Calu3 (cell line): ENCODE measurements at regions not wholly inside any gene's neighbourhood (a gene's known extent, or its start where the extent isn't known, plus 50 kb on each side); places are given as distances from the start of the nearest gene placed in this dataset.

ENCODE experiments used
- BruUV-seq: library from RNA; stranded (reverse); fragments of 400-500 nt; replicated peaks from 2 replicates; lab custom pipeline; 2021; lab: Mats Ljungman, UMichigan
- CTCF ChIA-PET: fragments of 300-600 bp; sonication (Branson Sonifier 250); formaldehyde crosslinking; loops from one replicate; lab custom pipeline; 2022; ENCODE audit warnings: antibody characterized with exemption; lab: Charles Lee
- DNase-seq: peaks from one replicate; pipeline ENCODE4 v3.0.0; 2022
- H3K27ac Mint-ChIP-seq: one replicate; pipeline ENCODE4 v1.8.0; 2022; ENCODE audit warnings: mixed read lengths; ENCODE audit not compliant: unreplicated experiment
- H3K27me3 Mint-ChIP-seq: one replicate; pipeline ENCODE4 v1.8.0; 2022; ENCODE audit warnings: mixed read lengths; ENCODE audit not compliant: unreplicated experiment
- H3K36me3 Mint-ChIP-seq: one replicate; pipeline ENCODE4 v1.8.0; 2022; ENCODE audit warnings: mild to moderate bottlenecking, moderate library complexity, mixed read lengths; ENCODE audit not compliant: insufficient read depth, unreplicated experiment
- H3K4me1 Mint-ChIP-seq: one replicate; pipeline ENCODE4 v1.8.0; 2022; ENCODE audit warnings: mild to moderate bottlenecking, low read depth, mixed read lengths; ENCODE audit not compliant: unreplicated experiment
- H3K4me3 Mint-ChIP-seq: one replicate; pipeline ENCODE4 v1.8.0; 2022; ENCODE audit warnings: mild to moderate bottlenecking, low read depth, moderate library complexity, mixed read lengths; ENCODE audit not compliant: unreplicated experiment
- H3K9me3 Mint-ChIP-seq: one replicate; pipeline ENCODE4 v1.8.0; 2022; ENCODE audit warnings: low read depth, mixed read lengths; ENCODE audit not compliant: unreplicated experiment
- intact Hi-C: fragments of 100-400 bp; cut with micrococcal nuclease; formaldehyde crosslinking; loops from one replicate; pipeline ENCODE4 v1.10.0; 2022; ENCODE audit not compliant: unreplicated experiment
- TF ChIP-seq, protein P1 (sequence below): fragments of 200-600 bp; IDR thresholded peaks from one replicate; pipeline ENCODE4 v1.8.0; 2022; ENCODE audit warnings: antibody characterized with exemption; ENCODE audit not compliant: unreplicated experiment

DNA sequence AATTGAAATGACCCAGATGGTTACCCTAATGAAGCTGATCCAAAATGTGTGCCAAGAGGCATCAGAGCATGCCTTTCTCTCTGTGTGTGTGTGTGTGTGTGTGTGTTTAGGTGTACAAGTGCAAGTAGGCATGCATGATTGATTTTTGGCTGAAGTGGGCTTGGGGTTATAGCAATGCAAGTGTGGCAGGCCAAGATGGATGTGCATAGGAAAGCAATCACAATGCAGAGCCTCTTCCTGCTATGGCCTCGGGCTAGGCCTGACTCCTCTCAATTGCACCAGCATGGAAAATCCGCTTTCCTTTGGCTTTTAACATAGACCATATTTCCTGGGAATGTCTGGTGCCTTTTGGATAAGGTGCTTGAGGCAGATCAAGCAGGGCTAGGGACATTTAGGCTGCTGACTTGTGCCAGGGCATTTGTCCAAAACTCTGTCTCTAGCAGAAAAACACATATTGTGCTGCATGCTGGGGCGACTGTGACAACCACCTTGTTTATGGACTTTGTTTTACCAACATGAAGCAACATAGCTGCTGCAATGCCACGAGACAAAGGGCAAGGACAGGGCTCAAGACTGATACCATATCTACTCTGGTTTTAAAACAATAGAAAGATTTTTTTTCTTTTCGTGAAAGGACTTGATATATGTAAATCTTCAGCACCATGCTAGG is 395.7 kb downstream of the RAPGEF2 start:
- Mint-ChIP-seq H3K4me1 (no peaks in the 10 kb centered on the region), H3K36me3 (no peaks in the 10 kb centered on the region), H3K4me3 (no peak overlapping the region), H3K27me3 (no peaks in the 10 kb centered on the region), H3K9me3 (peaks cover 2% of the 10 kb centered on the region), H3K27ac (no peak overlapping the region)
- no TSS peak for BruUV-seq
- TF ChIP-seq, protein P1, sequence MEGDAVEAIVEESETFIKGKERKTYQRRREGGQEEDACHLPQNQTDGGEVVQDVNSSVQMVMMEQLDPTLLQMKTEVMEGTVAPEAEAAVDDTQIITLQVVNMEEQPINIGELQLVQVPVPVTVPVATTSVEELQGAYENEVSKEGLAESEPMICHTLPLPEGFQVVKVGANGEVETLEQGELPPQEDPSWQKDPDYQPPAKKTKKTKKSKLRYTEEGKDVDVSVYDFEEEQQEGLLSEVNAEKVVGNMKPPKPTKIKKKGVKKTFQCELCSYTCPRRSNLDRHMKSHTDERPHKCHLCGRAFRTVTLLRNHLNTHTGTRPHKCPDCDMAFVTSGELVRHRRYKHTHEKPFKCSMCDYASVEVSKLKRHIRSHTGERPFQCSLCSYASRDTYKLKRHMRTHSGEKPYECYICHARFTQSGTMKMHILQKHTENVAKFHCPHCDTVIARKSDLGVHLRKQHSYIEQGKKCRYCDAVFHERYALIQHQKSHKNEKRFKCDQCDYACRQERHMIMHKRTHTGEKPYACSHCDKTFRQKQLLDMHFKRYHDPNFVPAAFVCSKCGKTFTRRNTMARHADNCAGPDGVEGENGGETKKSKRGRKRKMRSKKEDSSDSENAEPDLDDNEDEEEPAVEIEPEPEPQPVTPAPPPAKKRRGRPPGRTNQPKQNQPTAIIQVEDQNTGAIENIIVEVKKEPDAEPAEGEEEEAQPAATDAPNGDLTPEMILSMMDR: no peak
- intact Hi-C loops: no loop called here
- CTCF ChIA-PET: interaction anchor here (0.6 kb wide), 1 partner anchor 1756 kb away, joined by 8 read pairs; no protein-coding TSS in a partner anchor
- DNase-seq: no peak

DNA sequence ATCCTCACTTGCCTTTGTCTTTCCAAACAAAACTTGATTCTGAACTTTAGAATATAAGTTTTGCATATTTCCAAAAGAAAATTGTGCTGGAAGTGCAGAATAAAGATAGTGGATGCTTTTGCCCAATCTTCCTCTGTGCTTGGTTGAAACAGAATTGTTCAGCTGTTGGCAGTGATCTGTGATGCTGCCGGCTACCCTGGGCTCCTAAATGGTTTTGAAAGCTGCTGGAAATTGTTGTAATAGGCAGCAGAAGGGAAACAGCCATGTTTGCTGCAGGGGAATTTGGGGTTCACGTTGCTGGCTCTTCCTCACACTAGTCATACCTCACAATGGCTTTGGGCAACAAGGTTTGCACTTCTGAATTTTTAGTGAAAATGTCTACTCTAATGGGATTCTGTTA is 398.0 kb downstream of the RAPGEF2 start:
- DNase-seq: no peak
- H3K4me1 Mint-ChIP-seq: no peaks in the 10 kb centered on the region
- no TSS peak for BruUV-seq

DNA sequence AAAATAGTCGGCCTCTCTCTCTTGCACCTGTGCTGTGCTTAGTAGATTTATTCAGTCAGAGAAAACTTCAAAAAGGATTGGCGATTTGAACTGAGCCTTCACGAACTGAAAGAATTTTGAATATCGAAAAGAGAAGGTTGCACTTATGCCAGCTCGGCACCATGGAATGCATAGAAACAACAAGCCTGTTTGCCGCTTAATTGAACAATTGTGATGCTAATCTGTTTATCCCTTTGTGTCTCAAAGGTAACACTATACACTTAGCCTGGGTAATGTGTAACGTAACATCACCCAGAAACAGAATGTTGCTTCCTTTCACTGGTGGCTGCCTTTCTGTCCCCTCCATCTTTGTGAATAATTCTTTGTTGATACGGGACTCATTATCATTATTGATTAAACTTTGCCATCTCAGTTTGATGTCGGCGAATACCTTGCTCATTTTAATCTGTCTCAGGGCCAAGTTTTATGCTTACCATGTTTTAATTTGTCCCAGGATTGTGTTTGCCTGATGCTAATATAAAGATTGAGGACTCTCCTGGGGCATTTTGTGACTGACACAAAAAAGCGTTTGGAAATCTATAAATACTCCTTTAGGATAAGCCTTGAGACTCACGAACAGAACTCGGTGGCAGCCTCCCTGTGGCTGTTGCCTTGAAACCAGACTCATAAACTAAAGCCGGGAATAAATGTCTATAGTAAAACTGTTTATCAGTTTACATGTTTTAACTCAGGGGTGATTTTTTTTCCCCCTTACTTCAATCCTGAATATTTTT is 400.5 kb downstream of the RAPGEF2 start:
- no peaks in the 10 kb centered on the region for H3K4me1 Mint-ChIP-seq
- H3K9me3 Mint-ChIP-seq: peaks cover 2% of the 10 kb centered on the region
- TF ChIP-seq, protein P1: no peak
- CTCF ChIA-PET: no interaction called here
- H3K36me3 Mint-ChIP-seq: no peaks in the 10 kb centered on the region
- H3K4me3 Mint-ChIP-seq: no peak overlapping the region
- intact Hi-C loops: no loop called here
- H3K27me3 Mint-ChIP-seq: peaks cover 12% of the 10 kb centered on the region
- no TSS peak for BruUV-seq
- no peak for DNase-seq
- no peak overlapping the region for H3K27ac Mint-ChIP-seq

More for the DNA sequence above, 398.0 kb downstream of the RAPGEF2 start:
- Mint-ChIP-seq H3K9me3 (peaks cover 2% of the 10 kb centered on the region), H3K36me3 (no peaks in the 10 kb centered on the region), H3K27me3 (peaks cover 12% of the 10 kb centered on the region), H3K27ac (no peak overlapping the region), H3K4me3 (no peak overlapping the region)
- TF ChIP-seq, protein P1: no peak
- intact Hi-C loops: no loop called here
- CTCF ChIA-PET: no interaction called here

DNA sequence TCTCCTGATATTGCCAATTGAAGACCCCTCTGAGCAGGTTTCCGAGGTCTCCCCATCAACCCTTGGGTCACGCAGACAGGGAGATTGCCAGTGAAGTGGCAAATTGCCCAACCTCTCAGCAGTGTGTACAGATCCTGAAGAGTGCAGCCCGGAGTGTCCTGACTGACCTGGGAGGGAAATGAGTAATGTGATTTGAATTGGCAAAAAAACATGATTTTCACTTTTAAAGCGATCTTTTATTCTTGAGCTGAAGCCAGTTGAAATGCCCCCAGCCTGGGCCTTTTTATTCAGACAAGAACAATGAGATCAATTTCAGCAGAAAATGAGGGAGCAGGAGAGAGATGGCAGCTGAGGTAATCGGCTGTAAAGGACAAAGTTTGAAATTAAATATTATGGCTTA is 401.8 kb downstream of the RAPGEF2 start:
- TF ChIP-seq, protein P1: no peak
- H3K9me3 Mint-ChIP-seq: peaks cover 2% of the 10 kb centered on the region
- intact Hi-C loops: no loop called here
- BruUV-seq: no TSS peak
- no peaks in the 10 kb centered on the region for H3K36me3 Mint-ChIP-seq
- CTCF ChIA-PET: no interaction called here
- H3K27ac Mint-ChIP-seq: no peak overlapping the region
- H3K4me1 Mint-ChIP-seq: no peaks in the 10 kb centered on the region
- H3K27me3 Mint-ChIP-seq: peaks cover 12% of the 10 kb centered on the region
- H3K4me3 Mint-ChIP-seq: no peak overlapping the region
- no peak for DNase-seq
